Neural cell (in vitro differentiated cells): ENCODE measurements at regions not wholly inside any gene's neighbourhood (a gene's known extent, or its start where the extent isn't known, plus 50 kb on each side); places are given as distances from the start of the nearest gene placed in this dataset.

Experiments used
- EZH2 ChIP-seq: fragments of 200-600, 300-800 bp; shearing (Covaris generic), sonication (generic); IDR thresholded peaks from 2 replicates; pipeline ENCODE4 v1.6.1; 2014; ENCODE audit warnings: antibody characterized with exemption, low read length, borderline replicate concordance, mild to moderate bottlenecking; ENCODE audit not compliant: insufficient read depth, poor library complexity, severe bottlenecking
- POLR2AphosphoS5 ChIP-seq: IDR thresholded peaks from 2 replicates; pipeline ENCODE4 v1.6.1; 2012
- SMC3 ChIP-seq: fragments of 450-650 bp; conservative IDR thresholded peaks from 2 replicates; pipeline ENCODE4 v1.6.1; 2014; ENCODE audit warnings: antibody characterized with exemption, mild to moderate bottlenecking, moderate library complexity; ENCODE audit not compliant: poor library complexity
- TAF1 ChIP-seq: IDR thresholded peaks from 2 replicates; pipeline ENCODE4 v1.6.1; 2012; ENCODE audit warnings: low read depth
- TF ChIP-seq, protein P1 (sequence below): fragments of 450-650 bp; IDR thresholded peaks from 2 replicates; pipeline ENCODE4 v1.5.1; 2014; ENCODE audit warnings: antibody characterized with exemption, mild to moderate bottlenecking, moderate library complexity; ENCODE audit not compliant: poor library complexity, severe bottlenecking
- TF ChIP-seq, protein P2 (sequence below): IDR thresholded peaks from 2 replicates; pipeline ENCODE4 v1.6.1; 2012; ENCODE audit warnings: borderline replicate concordance

DNA sequence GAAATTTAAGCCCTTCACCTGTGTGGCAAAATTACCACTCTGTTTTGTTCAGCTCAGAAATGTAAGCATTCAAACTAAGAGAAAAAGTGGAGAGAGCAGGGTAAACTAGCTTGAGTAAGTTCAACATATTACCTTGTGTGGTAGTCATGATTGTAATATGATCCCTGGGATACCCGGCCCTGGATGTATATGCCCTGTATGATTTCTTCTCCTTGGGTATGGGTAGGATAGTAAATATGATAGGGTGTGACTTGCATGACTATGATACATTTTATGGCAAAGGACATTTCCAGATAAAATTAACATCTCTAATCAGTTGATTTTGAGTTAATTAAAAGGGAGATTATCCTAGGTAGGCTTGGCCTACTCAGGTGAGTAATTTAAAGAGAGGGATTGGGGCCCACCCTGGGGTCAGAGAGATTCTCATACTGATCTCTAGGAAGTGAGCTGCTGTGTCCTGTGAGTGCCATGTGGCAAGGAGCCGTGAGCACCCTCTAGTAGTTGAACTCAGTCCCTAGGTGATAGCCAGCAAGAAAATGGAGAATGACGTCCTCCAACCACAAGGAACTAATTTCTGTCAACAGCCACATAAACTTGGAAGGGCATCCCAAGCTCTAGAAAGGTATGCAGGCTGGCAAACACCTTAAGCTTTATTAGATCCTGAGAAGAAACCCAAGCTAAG is 62.2 kb upstream of the ANXA1 start:
- TF ChIP-seq, protein P1, sequence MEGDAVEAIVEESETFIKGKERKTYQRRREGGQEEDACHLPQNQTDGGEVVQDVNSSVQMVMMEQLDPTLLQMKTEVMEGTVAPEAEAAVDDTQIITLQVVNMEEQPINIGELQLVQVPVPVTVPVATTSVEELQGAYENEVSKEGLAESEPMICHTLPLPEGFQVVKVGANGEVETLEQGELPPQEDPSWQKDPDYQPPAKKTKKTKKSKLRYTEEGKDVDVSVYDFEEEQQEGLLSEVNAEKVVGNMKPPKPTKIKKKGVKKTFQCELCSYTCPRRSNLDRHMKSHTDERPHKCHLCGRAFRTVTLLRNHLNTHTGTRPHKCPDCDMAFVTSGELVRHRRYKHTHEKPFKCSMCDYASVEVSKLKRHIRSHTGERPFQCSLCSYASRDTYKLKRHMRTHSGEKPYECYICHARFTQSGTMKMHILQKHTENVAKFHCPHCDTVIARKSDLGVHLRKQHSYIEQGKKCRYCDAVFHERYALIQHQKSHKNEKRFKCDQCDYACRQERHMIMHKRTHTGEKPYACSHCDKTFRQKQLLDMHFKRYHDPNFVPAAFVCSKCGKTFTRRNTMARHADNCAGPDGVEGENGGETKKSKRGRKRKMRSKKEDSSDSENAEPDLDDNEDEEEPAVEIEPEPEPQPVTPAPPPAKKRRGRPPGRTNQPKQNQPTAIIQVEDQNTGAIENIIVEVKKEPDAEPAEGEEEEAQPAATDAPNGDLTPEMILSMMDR: no peak
- TF ChIP-seq EZH2 (no peak), POLR2AphosphoS5 (no peak), TAF1 (no peak), SMC3 (no peak)
- TF ChIP-seq, protein P2, sequence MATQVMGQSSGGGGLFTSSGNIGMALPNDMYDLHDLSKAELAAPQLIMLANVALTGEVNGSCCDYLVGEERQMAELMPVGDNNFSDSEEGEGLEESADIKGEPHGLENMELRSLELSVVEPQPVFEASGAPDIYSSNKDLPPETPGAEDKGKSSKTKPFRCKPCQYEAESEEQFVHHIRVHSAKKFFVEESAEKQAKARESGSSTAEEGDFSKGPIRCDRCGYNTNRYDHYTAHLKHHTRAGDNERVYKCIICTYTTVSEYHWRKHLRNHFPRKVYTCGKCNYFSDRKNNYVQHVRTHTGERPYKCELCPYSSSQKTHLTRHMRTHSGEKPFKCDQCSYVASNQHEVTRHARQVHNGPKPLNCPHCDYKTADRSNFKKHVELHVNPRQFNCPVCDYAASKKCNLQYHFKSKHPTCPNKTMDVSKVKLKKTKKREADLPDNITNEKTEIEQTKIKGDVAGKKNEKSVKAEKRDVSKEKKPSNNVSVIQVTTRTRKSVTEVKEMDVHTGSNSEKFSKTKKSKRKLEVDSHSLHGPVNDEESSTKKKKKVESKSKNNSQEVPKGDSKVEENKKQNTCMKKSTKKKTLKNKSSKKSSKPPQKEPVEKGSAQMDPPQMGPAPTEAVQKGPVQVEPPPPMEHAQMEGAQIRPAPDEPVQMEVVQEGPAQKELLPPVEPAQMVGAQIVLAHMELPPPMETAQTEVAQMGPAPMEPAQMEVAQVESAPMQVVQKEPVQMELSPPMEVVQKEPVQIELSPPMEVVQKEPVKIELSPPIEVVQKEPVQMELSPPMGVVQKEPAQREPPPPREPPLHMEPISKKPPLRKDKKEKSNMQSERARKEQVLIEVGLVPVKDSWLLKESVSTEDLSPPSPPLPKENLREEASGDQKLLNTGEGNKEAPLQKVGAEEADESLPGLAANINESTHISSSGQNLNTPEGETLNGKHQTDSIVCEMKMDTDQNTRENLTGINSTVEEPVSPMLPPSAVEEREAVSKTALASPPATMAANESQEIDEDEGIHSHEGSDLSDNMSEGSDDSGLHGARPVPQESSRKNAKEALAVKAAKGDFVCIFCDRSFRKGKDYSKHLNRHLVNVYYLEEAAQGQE: no peak
